Brain microvascular endothelial cell (primary cell): ENCODE measurements at regions not wholly inside any gene's neighbourhood (a gene's known extent, or its start where the extent isn't known, plus 50 kb on each side); places are given as distances from the start of the nearest gene placed in this dataset.

Experiments used
- DNase-seq: peaks from one replicate; pipeline ENCODE4 v3.0.0-alpha.2; 2020
- H3K27ac ChIP-seq: fragments of 250-450 bp; sonication (Bioruptor Pico); 2 replicates; pipeline ENCODE4 v1.5.1; 2020; ENCODE audit warnings: mild to moderate bottlenecking, moderate library complexity
- H3K27me3 ChIP-seq: fragments of 250-450 bp; sonication (Bioruptor Pico); replicated peaks from 2 replicates; pipeline ENCODE4 v1.5.1; 2020; ENCODE audit warnings: mild to moderate bottlenecking
- H3K36me3 ChIP-seq: fragments of 250-450 bp; sonication (Bioruptor Pico); replicated peaks from 2 replicates; pipeline ENCODE4 v1.5.1; 2020; ENCODE audit warnings: mild to moderate bottlenecking
- H3K4me3 ChIP-seq: 2 replicates; pipeline ENCODE4 v1.5.1; 2011; ENCODE audit warnings: low read depth, mild to moderate bottlenecking, control low read depth, low read length, moderate library complexity
- CTCF ChIP-seq: IDR thresholded peaks from 2 replicates; pipeline ENCODE4 v1.5.1; 2011; ENCODE audit warnings: low read depth, mild to moderate bottlenecking, moderate library complexity, low read length, control low read depth, inconsistent platforms; ENCODE audit errors: missing control alignments
- in situ Hi-C: cut with HindIII; loops from 2 replicates; pipeline ENCODE4 v1.10.0; 2017; ENCODE audit warnings: low sequenced_read_pairs, low pct_ligation_motif_present

- Histone ChIP-seq H3K4me3 (no peak overlapping the region), H3K36me3 (no peaks in the 10 kb centered on the region), H3K27me3 (no peaks in the 10 kb centered on the region), H3K27ac (peak overlapping the region; percentile 24)
- DNase-seq: no peak
- in situ Hi-C loops: no loop called here
- no peak for TF ChIP-seq CTCF
Measured at GRCh38 chr6:71079677-71080076, 122.8 kb upstream of the B3GAT2 start.

- in situ Hi-C loops: no loop called here
- no peak for TF ChIP-seq CTCF
- Histone ChIP-seq H3K36me3 (no peaks in the 10 kb centered on the region), H3K27ac (peak overlapping the region; percentile 24), H3K4me3 (no peak overlapping the region), H3K27me3 (no peaks in the 10 kb centered on the region)
- no peak for DNase-seq
Measured at GRCh38 chr6:71080133-71080532, 123.3 kb upstream of the B3GAT2 start.

DNA sequence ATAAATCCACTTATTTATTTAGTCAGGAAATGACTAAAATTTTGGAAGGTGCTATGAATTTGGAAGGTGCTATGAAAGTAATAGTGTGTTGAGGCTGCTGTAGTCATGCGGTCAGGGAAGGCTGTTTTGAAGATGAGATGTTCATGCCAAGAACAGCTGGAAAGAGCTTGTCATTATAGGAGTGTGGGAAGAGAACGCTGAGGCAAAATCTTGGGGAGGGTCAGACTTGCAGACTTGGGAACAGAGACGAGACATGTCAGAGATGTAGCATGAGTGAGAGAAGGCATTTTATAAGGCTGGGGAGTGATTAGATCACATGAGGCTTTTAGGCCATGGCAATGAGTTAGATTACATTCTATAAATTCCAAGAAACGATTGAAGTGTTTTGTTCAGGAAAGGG lies 124.0 kb upstream of the B3GAT2 start:
- Histone ChIP-seq H3K36me3 (no peaks in the 10 kb centered on the region), H3K27me3 (no peaks in the 10 kb centered on the region), H3K27ac (peak overlapping the region; percentile 6), H3K4me3 (no peak overlapping the region)
- peak; percentile 83 for DNase-seq
- in situ Hi-C loops: no loop called here
- TF ChIP-seq CTCF: no peak

- no peak for DNase-seq
- TF ChIP-seq CTCF: no peak
- Histone ChIP-seq H3K27ac (peak overlapping the region; percentile 10), H3K36me3 (no peaks in the 10 kb centered on the region), H3K4me3 (no peak overlapping the region), H3K27me3 (no peaks in the 10 kb centered on the region)
- in situ Hi-C loops: no loop called here
Measured at GRCh38 chr6:71082033-71082650, 125.3 kb upstream of the B3GAT2 start.

- in situ Hi-C loops: no loop called here
- no peaks in the 10 kb centered on the region for H3K36me3 ChIP-seq
- H3K4me3 ChIP-seq: no peak overlapping the region
- no peak overlapping the region for H3K27ac ChIP-seq
- DNase-seq: no peak
- no peaks in the 10 kb centered on the region for H3K27me3 ChIP-seq
- TF ChIP-seq CTCF: no peak
Measured at GRCh38 chr6:71083308-71083820, 126.5 kb upstream of the B3GAT2 start.

GRCh38 chr6:71088166-71088565 lies 131.3 kb upstream of the B3GAT2 start:
- DNase-seq: no peak
- TF ChIP-seq CTCF: no peak
- no peaks in the 10 kb centered on the region for H3K36me3 ChIP-seq
- in situ Hi-C loops: no loop called here
- H3K27me3 ChIP-seq: no peaks in the 10 kb centered on the region
- no peak overlapping the region for H3K4me3 ChIP-seq
- no peak overlapping the region for H3K27ac ChIP-seq
